WTC11 (cell line): ENCODE measurements at regions not wholly inside any gene's neighbourhood (a gene's known extent, or its start where the extent isn't known, plus 50 kb on each side); places are given as distances from the start of the nearest gene placed in this dataset.

Experiments used
- IRF2 ChIP-seq: sonication (generic); formaldehyde crosslinking; IDR thresholded peaks from 2 replicates; pipeline ENCODE4 v1.8.0; 2022; ENCODE audit warnings: low read depth, missing genetic modification reagents, borderline replicate concordance
- MAX ChIP-seq: sonication (generic); formaldehyde crosslinking; IDR thresholded peaks from 2 replicates; pipeline ENCODE4 v1.8.0; 2022; ENCODE audit warnings: mild to moderate bottlenecking, missing genetic modification reagents
- NFYB ChIP-seq: sonication (generic); formaldehyde crosslinking; conservative IDR thresholded peaks from 2 replicates; pipeline ENCODE4 v1.8.0; 2022; ENCODE audit warnings: low read depth, missing genetic modification reagents

DNA sequence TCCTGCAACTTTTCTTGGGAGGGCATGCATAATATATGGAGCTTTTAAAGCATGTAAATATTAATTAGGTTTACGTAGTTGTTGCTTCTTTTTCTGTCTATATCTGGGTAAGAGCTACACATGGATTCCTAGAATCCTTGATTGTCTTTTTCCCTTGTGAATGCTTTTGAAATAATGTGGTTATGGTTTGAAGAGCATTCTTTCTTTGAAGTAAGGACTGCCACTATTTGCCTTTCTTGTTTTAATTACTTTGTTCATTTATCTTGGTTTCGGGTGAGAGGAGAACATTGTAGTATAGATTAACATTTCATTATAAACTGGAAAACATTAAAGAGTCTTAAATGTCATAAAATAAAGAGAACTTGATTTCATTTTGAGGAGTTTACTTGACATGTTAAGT is 674.0 kb downstream of the ZBBX start:
- TF ChIP-seq MAX (CRISPR knock-in tag) (no peak), NFYB (CRISPR knock-in tag) (no peak), IRF2 (CRISPR knock-in tag) (no peak)
